ENCODE measurements at regions not wholly inside any gene's neighbourhood (a gene's known extent, or its start where the extent isn't known, plus 50 kb on each side); places are given as distances from the start of the nearest gene placed in this dataset.

GRCh38 chr12:62168411-62168810 is 91.8 kb upstream of the USP15 start:
- no peak overlapping the region for H3K27ac Mint-ChIP-seq (ENCODE audit: unreplicated experiment)
- peaks cover 9% of the 10 kb centered on the region for H3K4me1 Mint-ChIP-seq (ENCODE audit: unreplicated experiment)
- DNase-seq (ENCODE audit: low spot score) = no peak
- H3K27me3 Mint-ChIP-seq (ENCODE audit: unreplicated experiment) = no peaks in the 10 kb centered on the region
- H3K36me3 Mint-ChIP-seq (ENCODE audit: low read depth, unreplicated experiment) = no peaks in the 10 kb centered on the region
- no peak overlapping the region for H3K4me3 Mint-ChIP-seq (ENCODE audit: unreplicated experiment)
- no peaks in the 10 kb centered on the region for H3K9me3 Mint-ChIP-seq (ENCODE audit: unreplicated experiment)
- TF ChIP-seq CTCF (IDR thresholded peaks at IDR 0.05; ENCODE audit: unreplicated experiment) = no peak

DNA sequence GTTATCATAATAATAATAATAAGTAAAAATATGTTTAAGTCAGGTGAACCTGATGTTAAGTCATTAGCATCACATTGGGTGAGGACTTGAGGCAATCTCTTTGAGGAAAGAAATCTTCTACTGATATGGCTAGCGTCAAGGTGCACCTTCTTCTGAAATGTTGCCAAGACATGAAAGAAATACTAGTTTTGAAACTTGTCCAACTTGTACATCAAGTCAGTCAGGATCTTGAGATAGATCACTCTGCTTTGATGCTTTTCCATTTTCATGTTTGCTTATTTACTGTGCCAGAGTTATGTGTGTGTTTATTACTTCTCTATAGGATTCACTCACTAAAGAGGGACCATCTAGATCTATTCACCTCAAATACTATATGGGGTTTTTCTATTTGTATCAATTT is 90.0 kb upstream of the USP15 start:
- DNase-seq (ENCODE audit: low spot score) = no peak
- no peak for TF ChIP-seq CTCF (IDR thresholded peaks at IDR 0.05; ENCODE audit: unreplicated experiment)
- H3K9me3 Mint-ChIP-seq (ENCODE audit: unreplicated experiment) = no peaks in the 10 kb centered on the region
- no peaks in the 10 kb centered on the region for H3K36me3 Mint-ChIP-seq (ENCODE audit: low read depth, unreplicated experiment)
- peaks cover 9% of the 10 kb centered on the region for H3K4me1 Mint-ChIP-seq (ENCODE audit: unreplicated experiment)
- no peaks in the 10 kb centered on the region for H3K27me3 Mint-ChIP-seq (ENCODE audit: unreplicated experiment)
- no peak overlapping the region for H3K4me3 Mint-ChIP-seq (ENCODE audit: unreplicated experiment)
- H3K27ac Mint-ChIP-seq (ENCODE audit: unreplicated experiment) = no peak overlapping the region

DNA sequence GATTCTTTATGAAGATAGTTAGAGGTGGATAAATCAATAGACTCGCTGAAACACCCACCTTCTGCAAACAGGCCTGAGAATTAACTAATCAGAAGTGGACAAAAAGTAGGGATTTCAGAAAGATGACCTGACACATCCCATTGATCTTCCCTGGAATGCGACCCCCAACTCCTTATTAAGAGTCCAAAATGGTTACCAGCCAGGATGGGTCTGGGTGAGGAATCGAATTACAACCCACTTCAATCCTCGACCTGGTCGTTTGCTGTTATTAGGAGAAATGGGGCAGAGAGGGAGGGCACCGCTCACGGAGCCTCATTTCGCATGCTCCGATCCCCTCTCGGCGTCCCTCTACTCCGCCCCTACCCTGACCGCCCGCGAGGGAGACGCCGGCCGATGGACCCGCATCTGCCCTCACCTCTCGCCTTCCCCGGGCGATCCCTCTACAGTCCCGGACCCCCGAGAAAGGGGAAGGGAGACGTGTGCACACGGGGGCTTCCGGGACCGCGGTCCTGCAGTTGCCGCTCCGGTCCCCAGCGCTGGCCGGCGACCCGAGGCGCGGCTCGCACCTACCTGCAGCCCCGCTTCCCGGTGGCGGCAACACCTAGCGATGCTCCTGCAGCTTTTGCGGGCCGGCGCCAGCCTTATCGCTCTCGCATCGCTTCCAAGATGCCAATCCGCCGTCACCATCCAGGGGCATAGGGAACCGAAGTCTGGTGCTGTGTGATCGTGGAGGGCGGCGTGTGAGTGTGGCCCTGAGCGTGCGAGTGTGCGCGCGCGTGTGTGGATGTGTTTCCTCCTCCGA is 69.3 kb upstream of the USP15 start:
- H3K36me3 Mint-ChIP-seq (ENCODE audit: low read depth, unreplicated experiment) = no peaks in the 10 kb centered on the region
- H3K4me1 Mint-ChIP-seq (ENCODE audit: unreplicated experiment) = peaks cover 16% of the 10 kb centered on the region
- peak overlapping the region; percentile 89 for H3K4me3 Mint-ChIP-seq (ENCODE audit: unreplicated experiment)
- no peak for TF ChIP-seq CTCF (IDR thresholded peaks at IDR 0.05; ENCODE audit: unreplicated experiment)
- no peak overlapping the region for H3K27ac Mint-ChIP-seq (ENCODE audit: unreplicated experiment)
- peak; percentile 28 for DNase-seq (ENCODE audit: low spot score)
- H3K9me3 Mint-ChIP-seq (ENCODE audit: unreplicated experiment) = no peaks in the 10 kb centered on the region
- H3K27me3 Mint-ChIP-seq (ENCODE audit: unreplicated experiment) = peaks cover 7% of the 10 kb centered on the region

- H3K27me3 Mint-ChIP-seq (ENCODE audit: unreplicated experiment) = peaks cover 7% of the 10 kb centered on the region
- no peak for TF ChIP-seq CTCF (IDR thresholded peaks at IDR 0.05; ENCODE audit: unreplicated experiment)
- H3K4me1 Mint-ChIP-seq (ENCODE audit: unreplicated experiment) = peaks cover 16% of the 10 kb centered on the region
- H3K4me3 Mint-ChIP-seq (ENCODE audit: unreplicated experiment) = peak overlapping the region; percentile 89
- H3K9me3 Mint-ChIP-seq (ENCODE audit: unreplicated experiment) = no peaks in the 10 kb centered on the region
- no peaks in the 10 kb centered on the region for H3K36me3 Mint-ChIP-seq (ENCODE audit: low read depth, unreplicated experiment)
- DNase-seq (ENCODE audit: low spot score) = peak; percentile 33
- H3K27ac Mint-ChIP-seq (ENCODE audit: unreplicated experiment) = no peak overlapping the region
Measured at GRCh38 chr12:62191491-62192179, 68.6 kb upstream of the USP15 start.

All from endothelial cell (in vitro differentiated cells).